ENCODE measurements at regions not wholly inside any gene's neighbourhood (a gene's known extent, or its start where the extent isn't known, plus 50 kb on each side); places are given as distances from the start of the nearest gene placed in this dataset.

DNA sequence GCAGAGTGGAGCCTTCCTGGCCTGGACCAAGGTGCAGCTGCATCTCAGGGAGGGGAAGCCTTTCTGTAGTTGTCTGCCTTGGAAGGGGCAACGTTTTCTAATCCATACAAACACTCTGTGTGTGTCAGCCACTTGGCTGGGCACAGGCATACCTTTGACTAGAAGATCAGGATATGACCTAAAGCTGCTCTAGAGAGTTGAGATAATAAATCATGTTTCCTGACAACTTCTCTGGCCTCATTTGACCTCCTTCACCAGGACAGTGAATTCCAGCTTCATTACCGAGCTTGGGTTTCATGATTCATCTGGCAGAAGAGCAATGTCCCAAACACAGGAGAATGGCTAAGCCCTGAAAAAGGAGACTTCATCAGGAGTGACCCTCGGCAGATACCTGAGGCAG is 89.6 kb upstream of the KIT start:
- no peak for TF ChIP-seq CTCF (IDR thresholded peaks at IDR 0.05)
- peak; percentile 72; the same call in 1 of the 2 replicates for TF ChIP-seq POLR2AphosphoS5 (IDR thresholded peaks at IDR 0.05; ENCODE audit: low read depth, low read length)
- TF ChIP-seq GATA2 (CRISPR knock-in tag; IDR thresholded peaks at IDR 0.05) = no peak
- TF ChIP-seq FOSL2 (IDR thresholded peaks at IDR 0.05; ENCODE audit: borderline replicate concordance, low read depth) = peak; percentile 91
- TF ChIP-seq, protein P1, sequence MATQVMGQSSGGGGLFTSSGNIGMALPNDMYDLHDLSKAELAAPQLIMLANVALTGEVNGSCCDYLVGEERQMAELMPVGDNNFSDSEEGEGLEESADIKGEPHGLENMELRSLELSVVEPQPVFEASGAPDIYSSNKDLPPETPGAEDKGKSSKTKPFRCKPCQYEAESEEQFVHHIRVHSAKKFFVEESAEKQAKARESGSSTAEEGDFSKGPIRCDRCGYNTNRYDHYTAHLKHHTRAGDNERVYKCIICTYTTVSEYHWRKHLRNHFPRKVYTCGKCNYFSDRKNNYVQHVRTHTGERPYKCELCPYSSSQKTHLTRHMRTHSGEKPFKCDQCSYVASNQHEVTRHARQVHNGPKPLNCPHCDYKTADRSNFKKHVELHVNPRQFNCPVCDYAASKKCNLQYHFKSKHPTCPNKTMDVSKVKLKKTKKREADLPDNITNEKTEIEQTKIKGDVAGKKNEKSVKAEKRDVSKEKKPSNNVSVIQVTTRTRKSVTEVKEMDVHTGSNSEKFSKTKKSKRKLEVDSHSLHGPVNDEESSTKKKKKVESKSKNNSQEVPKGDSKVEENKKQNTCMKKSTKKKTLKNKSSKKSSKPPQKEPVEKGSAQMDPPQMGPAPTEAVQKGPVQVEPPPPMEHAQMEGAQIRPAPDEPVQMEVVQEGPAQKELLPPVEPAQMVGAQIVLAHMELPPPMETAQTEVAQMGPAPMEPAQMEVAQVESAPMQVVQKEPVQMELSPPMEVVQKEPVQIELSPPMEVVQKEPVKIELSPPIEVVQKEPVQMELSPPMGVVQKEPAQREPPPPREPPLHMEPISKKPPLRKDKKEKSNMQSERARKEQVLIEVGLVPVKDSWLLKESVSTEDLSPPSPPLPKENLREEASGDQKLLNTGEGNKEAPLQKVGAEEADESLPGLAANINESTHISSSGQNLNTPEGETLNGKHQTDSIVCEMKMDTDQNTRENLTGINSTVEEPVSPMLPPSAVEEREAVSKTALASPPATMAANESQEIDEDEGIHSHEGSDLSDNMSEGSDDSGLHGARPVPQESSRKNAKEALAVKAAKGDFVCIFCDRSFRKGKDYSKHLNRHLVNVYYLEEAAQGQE (IDR thresholded peaks at IDR 0.05; ENCODE audit: low read depth, low read length) = peak; percentile 35; the same call in 1 of the 2 replicates
- no peak for TF ChIP-seq EZH2phosphoT487 (IDR thresholded peaks at IDR 0.05; ENCODE audit: borderline replicate concordance, low read depth)
- no peak for TF ChIP-seq TAF1 (IDR thresholded peaks at IDR 0.05; ENCODE audit: borderline replicate concordance, low read depth, low read length)
- 0 out of 2 replicates have a peak, but pooled peaks have one; percentile 66 for TF ChIP-seq ZBTB33 (IDR thresholded peaks at IDR 0.05; ENCODE audit: borderline replicate concordance, low read depth)
- no peak for TF ChIP-seq MXI1 (IDR thresholded peaks at IDR 0.05; ENCODE audit: low read depth, low read length)
- TF ChIP-seq NFIC (IDR thresholded peaks at IDR 0.05; ENCODE audit: borderline replicate concordance) = peak; percentile 93
- TF ChIP-seq GABPA (IDR thresholded peaks at IDR 0.05; ENCODE audit: low read depth) = no peak
- TF ChIP-seq RAD21 (IDR thresholded peaks at IDR 0.05; ENCODE audit: low read length) = no peak
